Coronary artery (tissue), 2 donors: ENCODE measurements at regions not wholly inside any gene's neighbourhood (a gene's known extent, or its start where the extent isn't known, plus 50 kb on each side); places are given as distances from the start of the nearest gene placed in this dataset.

ENCODE experiments used
- DNase-seq: peaks from one replicate; pipeline ENCODE4 v3.0.0-alpha.2; 2017; ENCODE audit warnings: low spot score
- H3K27ac ChIP-seq, 2 donors: fragments of 200-600 bp; sonication (generic); one replicate each; pipeline ENCODE4 v1.5.1; 2016 to 2019
- H3K4me3 ChIP-seq: fragments of 200-600 bp; sonication (generic); 2 replicates; pipeline ENCODE4 v1.5.1; 2016; ENCODE audit warnings: mild to moderate bottlenecking, moderate library complexity
- TF ChIP-seq, protein P1 (sequence below): fragments of 200-600 bp; sonication (generic); IDR thresholded peaks from one replicate; pipeline ENCODE4 v1.5.1; 2019; ENCODE audit warnings: antibody characterized with exemption

DNA sequence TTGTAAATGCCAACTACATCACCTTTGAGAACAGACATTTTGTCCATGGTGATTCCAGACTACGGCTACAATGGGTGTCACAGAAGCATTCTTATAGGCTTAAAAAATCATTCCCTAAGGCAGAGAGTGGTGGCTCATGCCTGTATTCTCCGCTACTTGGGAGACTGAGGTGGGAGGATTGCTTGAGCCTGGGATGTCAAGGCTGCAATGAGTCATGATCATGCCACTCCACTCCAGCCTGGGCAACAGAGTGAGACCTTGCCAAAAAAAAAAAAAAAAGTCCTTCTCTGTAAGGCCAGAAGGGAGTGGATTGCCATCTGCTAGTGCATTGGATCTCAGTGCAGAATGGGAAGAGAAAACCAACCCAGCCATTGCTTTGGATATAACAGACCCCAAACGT is 522.5 kb downstream of the VRK1 start:
- TF ChIP-seq, protein P1, sequence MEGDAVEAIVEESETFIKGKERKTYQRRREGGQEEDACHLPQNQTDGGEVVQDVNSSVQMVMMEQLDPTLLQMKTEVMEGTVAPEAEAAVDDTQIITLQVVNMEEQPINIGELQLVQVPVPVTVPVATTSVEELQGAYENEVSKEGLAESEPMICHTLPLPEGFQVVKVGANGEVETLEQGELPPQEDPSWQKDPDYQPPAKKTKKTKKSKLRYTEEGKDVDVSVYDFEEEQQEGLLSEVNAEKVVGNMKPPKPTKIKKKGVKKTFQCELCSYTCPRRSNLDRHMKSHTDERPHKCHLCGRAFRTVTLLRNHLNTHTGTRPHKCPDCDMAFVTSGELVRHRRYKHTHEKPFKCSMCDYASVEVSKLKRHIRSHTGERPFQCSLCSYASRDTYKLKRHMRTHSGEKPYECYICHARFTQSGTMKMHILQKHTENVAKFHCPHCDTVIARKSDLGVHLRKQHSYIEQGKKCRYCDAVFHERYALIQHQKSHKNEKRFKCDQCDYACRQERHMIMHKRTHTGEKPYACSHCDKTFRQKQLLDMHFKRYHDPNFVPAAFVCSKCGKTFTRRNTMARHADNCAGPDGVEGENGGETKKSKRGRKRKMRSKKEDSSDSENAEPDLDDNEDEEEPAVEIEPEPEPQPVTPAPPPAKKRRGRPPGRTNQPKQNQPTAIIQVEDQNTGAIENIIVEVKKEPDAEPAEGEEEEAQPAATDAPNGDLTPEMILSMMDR: no peak
- H3K27ac ChIP-seq: no peak overlapping the region
- H3K4me3 ChIP-seq: no peak overlapping the region
- no peak for DNase-seq

DNA sequence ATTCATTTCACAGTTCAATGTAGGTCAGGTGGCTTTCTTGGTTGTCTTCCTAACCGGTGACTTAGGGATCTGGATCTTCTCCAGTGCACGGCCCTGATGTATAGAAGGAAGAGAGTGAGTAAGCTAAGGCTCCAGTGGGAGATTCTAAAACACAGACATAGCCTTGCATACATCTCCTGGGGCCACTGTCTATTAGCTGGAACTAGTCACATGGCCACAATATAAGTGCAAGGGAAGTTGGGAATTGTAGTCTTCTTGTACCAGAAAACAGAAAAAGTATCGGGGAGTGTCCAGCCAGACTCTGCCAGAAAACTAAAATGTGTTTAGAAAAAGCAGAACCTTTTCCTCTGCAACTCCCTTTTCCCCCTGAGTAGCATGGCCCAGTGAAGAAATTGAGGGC is 531.6 kb downstream of the VRK1 start:
- no peak for DNase-seq
- TF ChIP-seq, protein P1: no peak

DNA sequence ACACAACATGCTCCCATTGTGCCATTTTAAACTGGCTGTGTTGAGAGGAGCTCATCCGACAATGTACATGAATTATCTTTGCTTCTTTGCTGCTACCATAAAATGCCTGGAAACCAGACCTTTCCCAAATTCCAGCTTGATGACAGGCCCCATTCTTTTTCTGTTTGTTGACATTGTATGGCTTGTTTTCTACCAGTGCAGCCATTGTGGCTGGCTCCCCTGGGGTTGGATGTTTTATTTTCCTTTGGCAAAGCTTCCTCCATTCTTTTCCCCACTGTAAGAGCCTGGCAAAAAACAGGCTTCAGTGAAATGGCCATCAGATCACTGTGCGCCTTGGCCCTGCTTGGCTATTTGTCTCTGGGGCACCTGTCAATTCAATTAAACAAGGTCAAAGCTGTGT is 532.5 kb downstream of the VRK1 start:
- TF ChIP-seq, protein P1: no peak
- no peak overlapping the region for H3K4me3 ChIP-seq
- no peak for DNase-seq
- H3K27ac ChIP-seq: no peak overlapping the region

More for the DNA sequence above, 531.6 kb downstream of the VRK1 start:
- Histone ChIP-seq H3K4me3 (no peak overlapping the region), H3K27ac (no peak overlapping the region)

DNA sequence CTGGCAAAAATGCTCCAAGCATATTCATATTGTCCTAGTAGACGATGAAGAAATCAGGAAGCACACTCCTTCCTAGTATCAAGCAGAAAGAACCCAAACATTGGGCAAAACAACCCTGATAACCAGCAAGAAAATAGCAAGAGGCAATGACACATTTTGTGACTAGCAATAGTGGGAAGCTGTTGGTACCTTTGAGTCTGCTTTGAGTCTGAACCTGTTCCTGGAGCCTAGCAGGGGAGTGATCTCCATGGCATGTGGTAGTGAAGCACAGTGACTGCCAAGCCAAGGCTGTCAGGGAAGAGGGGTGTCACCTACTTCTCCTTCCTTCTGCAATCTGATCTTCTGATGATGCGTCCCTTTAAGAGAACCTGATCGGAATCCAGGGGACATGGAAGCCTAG is 533.9 kb downstream of the VRK1 start:
- TF ChIP-seq, protein P1: no peak
- DNase-seq: no peak
- H3K27ac ChIP-seq: no peak overlapping the region
- H3K4me3 ChIP-seq: no peak overlapping the region

DNA sequence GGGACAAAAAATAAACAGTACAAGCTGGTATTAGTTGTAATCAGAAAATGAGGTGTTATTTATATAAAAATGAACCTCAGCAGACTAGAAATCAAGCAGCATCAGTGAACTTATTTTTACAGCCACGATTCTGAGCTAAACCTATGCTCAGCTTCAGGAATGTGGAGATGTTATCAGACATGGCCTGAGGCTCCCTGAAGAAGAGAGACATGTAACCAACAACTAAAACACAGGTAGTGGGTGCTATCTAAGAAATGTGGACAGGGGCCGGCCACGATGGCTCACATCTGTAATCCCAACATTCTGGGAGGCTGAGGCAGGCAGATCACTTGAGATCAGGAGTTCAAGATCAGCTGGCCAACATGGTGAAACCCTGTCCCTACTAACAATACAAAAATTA is 534.3 kb downstream of the VRK1 start:
- TF ChIP-seq, protein P1: no peak
- DNase-seq: no peak
- Histone ChIP-seq H3K27ac (no peak overlapping the region), H3K4me3 (no peak overlapping the region)

DNA sequence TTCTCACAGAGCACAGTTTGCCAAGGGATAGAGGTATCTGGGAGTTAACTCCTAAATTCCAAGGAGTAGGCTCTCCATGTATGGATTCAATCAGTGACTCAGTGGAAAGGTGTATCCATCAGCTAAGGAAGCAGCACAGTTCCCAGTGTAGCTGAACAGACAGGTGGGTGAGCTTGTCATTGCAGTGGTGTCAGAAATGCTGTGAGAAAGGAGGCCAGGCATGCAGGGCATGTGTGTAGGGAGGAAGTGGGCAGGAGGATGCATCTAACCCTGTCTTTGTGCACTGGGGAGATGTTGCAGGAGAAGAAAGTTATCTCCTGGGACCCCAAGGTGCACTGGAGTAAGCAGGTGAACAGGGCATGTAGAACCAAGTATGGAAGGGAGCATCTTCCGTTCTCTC is 539.0 kb downstream of the VRK1 start:
- TF ChIP-seq, protein P1: no peak
- no peak for DNase-seq
- Histone ChIP-seq H3K27ac (no peak overlapping the region), H3K4me3 (no peak overlapping the region)

DNA sequence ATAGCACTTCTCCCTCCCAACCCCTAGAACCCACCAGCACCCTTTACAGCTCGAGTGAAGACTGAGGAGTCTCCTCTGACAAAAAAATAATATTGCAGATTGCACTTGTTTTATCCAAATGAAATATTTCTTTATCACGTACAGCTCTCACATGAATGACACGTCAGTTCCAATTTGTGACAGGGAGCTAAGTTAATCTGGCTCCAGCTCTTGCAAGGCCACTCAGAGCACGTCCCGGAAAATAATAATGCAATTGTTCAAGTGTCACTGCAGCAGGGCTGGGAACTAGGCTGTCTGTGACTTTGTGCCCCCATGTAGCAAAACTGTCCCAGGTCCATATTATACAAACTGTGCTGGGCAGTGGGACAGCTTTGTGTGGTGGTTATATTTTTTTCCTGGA is 539.6 kb downstream of the VRK1 start:
- Histone ChIP-seq H3K4me3 (no peak overlapping the region), H3K27ac (no peak overlapping the region)
- TF ChIP-seq, protein P1: no peak
- DNase-seq: no peak
